Neuronal stem cell (in vitro differentiated cells): ENCODE measurements at regions not wholly inside any gene's neighbourhood (a gene's known extent, or its start where the extent isn't known, plus 50 kb on each side); places are given as distances from the start of the nearest gene placed in this dataset.

Experiments
- DNase-seq: peaks from one replicate; pipeline ENCODE4 v3.0.0-alpha.2; 2013; ENCODE audit warnings: low spot score
- H2AFZ ChIP-seq: one replicate; pipeline ENCODE4 v1.6.1; 2013; ENCODE audit warnings: mild to moderate bottlenecking, low read length, inconsistent platforms
- H2AK5ac ChIP-seq: 2 replicates; pipeline ENCODE4 v1.6.1; 2013; ENCODE audit warnings: low read depth, mild to moderate bottlenecking, inconsistent platforms, low read length, moderate library complexity, mixed read lengths
- H2BK120ac ChIP-seq: 2 replicates; pipeline ENCODE4 v1.6.1; 2013; ENCODE audit warnings: low read depth, mild to moderate bottlenecking, inconsistent platforms, low read length, moderate library complexity, mixed read lengths
- H2BK12ac ChIP-seq: one replicate; pipeline ENCODE4 v1.6.1; 2013; ENCODE audit warnings: low read length, inconsistent platforms
- H2BK15ac ChIP-seq: 2 replicates; pipeline ENCODE4 v1.6.1; 2013; ENCODE audit warnings: mild to moderate bottlenecking, low read length, inconsistent platforms, mixed read lengths
- H2BK5ac ChIP-seq: one replicate; pipeline ENCODE4 v1.6.1; 2013; ENCODE audit warnings: inconsistent platforms, mild to moderate bottlenecking, low read length, moderate library complexity
- H3K14ac ChIP-seq: one replicate; pipeline ENCODE4 v1.6.1; 2013; ENCODE audit warnings: low read length, inconsistent platforms
- H3K18ac ChIP-seq: 2 replicates; pipeline ENCODE4 v1.6.1; 2013; ENCODE audit warnings: low read length, inconsistent platforms
- H3K23ac ChIP-seq: 2 replicates; pipeline ENCODE4 v1.6.1; 2013; ENCODE audit warnings: low read depth, mild to moderate bottlenecking, mixed read lengths, low read length, inconsistent platforms; ENCODE audit not compliant: poor library complexity
- H3K27ac ChIP-seq: replicated peaks from 3 replicates; pipeline ENCODE4 v1.5.1; 2013; ENCODE audit warnings: low read length, inconsistent platforms
- H3K27me3 ChIP-seq, 3 experiments: 2 replicates each; pipeline ENCODE4 v1.6.1; 2013; ENCODE audit warnings: low read length in 3 of 3, mild to moderate bottlenecking in 2 of 3, inconsistent platforms in 1 of 3, low read depth in 1 of 3, mixed read lengths in 1 of 3, moderate library complexity in 1 of 3; ENCODE audit not compliant: control insufficient read depth in 3 of 3, insufficient read depth in 3 of 3
- H3K36me3 ChIP-seq, 2 donors: replicated peaks in 1 of 2; 2 replicates each; pipeline ENCODE4 v1.6.1; 2013; ENCODE audit warnings: low read length in 2 of 2; ENCODE audit not compliant: control insufficient read depth in 2 of 2, insufficient read depth in 2 of 2
- H3K4ac ChIP-seq: 2 replicates; pipeline ENCODE4 v1.6.1; 2013; ENCODE audit warnings: inconsistent platforms, mild to moderate bottlenecking, low read length, moderate library complexity
- H3K4me1 ChIP-seq, 2 donors: 1 replicate in 1 of 2; 2 replicates in 1 of 2; pipeline ENCODE4 v1.6.1; 2013; ENCODE audit warnings: low read length in 2 of 2, low read depth in 1 of 2; ENCODE audit not compliant: control insufficient read depth in 2 of 2, insufficient read depth in 1 of 2
- H3K4me2 ChIP-seq: one replicate; pipeline ENCODE4 v1.6.1; 2013; ENCODE audit warnings: mild to moderate bottlenecking, low read length, inconsistent platforms; ENCODE audit not compliant: insufficient read depth, poor library complexity, severe bottlenecking
- H3K4me3 ChIP-seq, 2 donors: 2 replicates each; pipeline ENCODE4 v1.5.1; 2013; ENCODE audit warnings: low read length in 2 of 2, mild to moderate bottlenecking in 2 of 2, inconsistent platforms in 1 of 2, moderate library complexity in 1 of 2
- H3K79me1 ChIP-seq: one replicate; pipeline ENCODE4 v1.6.1; 2013; ENCODE audit warnings: low read depth, mild to moderate bottlenecking, inconsistent platforms, low read length, moderate library complexity
- H3K9ac ChIP-seq: one replicate; pipeline ENCODE4 v1.6.1; 2013; ENCODE audit warnings: mild to moderate bottlenecking, low read depth, low read length, inconsistent platforms; ENCODE audit not compliant: poor library complexity
- H3K9me3 ChIP-seq, 2 donors: replicated peaks in 1 of 2; 2 replicates each; pipeline versions ENCODE3 to v1.6.1; 2013; ENCODE audit warnings: low read length in 2 of 2, mild to moderate bottlenecking in 2 of 2, inconsistent platforms in 1 of 2, low read depth in 1 of 2, mixed read lengths in 1 of 2, moderate library complexity in 1 of 2; ENCODE audit not compliant: control insufficient read depth in 2 of 2, insufficient read depth in 1 of 2
- H4K8ac ChIP-seq: one replicate; pipeline ENCODE4 v1.6.1; 2013; ENCODE audit warnings: low read depth, mild to moderate bottlenecking, inconsistent platforms, low read length, moderate library complexity
- H4K91ac ChIP-seq: one replicate; pipeline ENCODE4 v1.6.1; 2013; ENCODE audit warnings: low read length, low read depth, mild to moderate bottlenecking, inconsistent platforms; ENCODE audit not compliant: poor library complexity
- WGBS, 2 donors: extraction: QIAGEN DNeasy Blood & Tissue Kit; methylation state at CpG; one replicate each; pipeline ENCODE4 v1.1.7; 2013; ENCODE audit warnings: missing lambda C conversion rate in 2 of 2, mixed read lengths in 1 of 2; ENCODE audit not compliant: insufficient read length in 2 of 2, insufficient replicate concordance in 1 of 2; ENCODE audit errors: extremely low coverage in 2 of 2; 5-methylcytosine and 5-hydroxymethylcytosine counted together

GRCh38 chr16:72270531-72270930, 98.6 kb upstream of the PMFBP1 start:
- WGBS, 2 donors: no CpG with 5 or more reads among the region's 1 CpG
- H2AK5ac ChIP-seq: no peak overlapping the region

GRCh38 chr16:72266836-72267235, 94.9 kb upstream of the PMFBP1 start:
- Histone ChIP-seq H3K27ac (no peak overlapping the region), H2BK120ac (no peak overlapping the region), H2AK5ac (no peak overlapping the region), H2BK15ac (no peak overlapping the region), H2AFZ (no peak overlapping the region), H3K79me1 (no peaks in the 10 kb centered on the region), H3K23ac (no peak overlapping the region), H2BK12ac (no peak overlapping the region), H2BK5ac (no peak overlapping the region), H3K4me1 (no peaks in the 10 kb centered on the region), H4K8ac (no peak overlapping the region), H4K91ac (no peak overlapping the region), H3K4ac (no peak overlapping the region), H3K36me3 (no peaks in the 10 kb centered on the region), H3K4me3 (no peak overlapping the region), H3K27me3 (no peaks in the 10 kb centered on the region), H3K9ac (no peak overlapping the region), H3K18ac (no peak overlapping the region), H3K9me3 (no peaks in the 10 kb centered on the region), H3K14ac (no peak overlapping the region), H3K4me2 (no peak overlapping the region)
- no peak for DNase-seq
- no CpG with 5 or more reads among the region's 6 CpGs for WGBS, 2 donors

More at GRCh38 chr16:72270531-72270930, 98.6 kb upstream of the PMFBP1 start:
- no peaks in the 10 kb centered on the region for H3K9me3 ChIP-seq
- no peaks in the 10 kb centered on the region for H3K4me1 ChIP-seq
- H3K14ac ChIP-seq: no peak overlapping the region
- H3K9ac ChIP-seq: no peak overlapping the region
- no peak overlapping the region for H3K4me2 ChIP-seq
- no peak overlapping the region for H2BK15ac ChIP-seq
- no peak overlapping the region for H4K91ac ChIP-seq
- H3K27me3 ChIP-seq: no peaks in the 10 kb centered on the region
- no peaks in the 10 kb centered on the region for H3K79me1 ChIP-seq
- no peaks in the 10 kb centered on the region for H3K36me3 ChIP-seq
- no peak overlapping the region for H2BK12ac ChIP-seq
- H2BK120ac ChIP-seq: no peak overlapping the region
- DNase-seq: no peak
- no peak overlapping the region for H3K23ac ChIP-seq
- H3K4me3 ChIP-seq: peak overlapping the region in 1 of 2 donors; percentile 2
- H4K8ac ChIP-seq: no peak overlapping the region
- H2BK5ac ChIP-seq: no peak overlapping the region
- H3K18ac ChIP-seq: no peak overlapping the region
- no peak overlapping the region for H3K4ac ChIP-seq
- H2AFZ ChIP-seq: no peak overlapping the region
- no peak overlapping the region for H3K27ac ChIP-seq

- no peaks in the 10 kb centered on the region for H3K36me3 ChIP-seq
- H3K23ac ChIP-seq: no peak overlapping the region
- no peaks in the 10 kb centered on the region for H3K4me1 ChIP-seq
- H4K91ac ChIP-seq: no peak overlapping the region
- H3K14ac ChIP-seq: no peak overlapping the region
- WGBS, 2 donors: no CpG with 5 or more reads among the region's 2 CpGs
- no peak overlapping the region for H3K9ac ChIP-seq
- no peak overlapping the region for H2BK5ac ChIP-seq
- H3K18ac ChIP-seq: no peak overlapping the region
- no peaks in the 10 kb centered on the region for H3K27me3 ChIP-seq
- no peaks in the 10 kb centered on the region for H3K79me1 ChIP-seq
- no peak overlapping the region for H3K4me2 ChIP-seq
- H2BK120ac ChIP-seq: no peak overlapping the region
- H2AFZ ChIP-seq: no peak overlapping the region
- H2AK5ac ChIP-seq: no peak overlapping the region
- H3K4me3 ChIP-seq: no peak overlapping the region
- H3K9me3 ChIP-seq: no peaks in the 10 kb centered on the region
- no peak overlapping the region for H3K4ac ChIP-seq
- no peak for DNase-seq
- no peak overlapping the region for H3K27ac ChIP-seq
- no peak overlapping the region for H4K8ac ChIP-seq
- no peak overlapping the region for H2BK15ac ChIP-seq
- no peak overlapping the region for H2BK12ac ChIP-seq
These were observed 92.8 kb upstream of the PMFBP1 start for GRCh38 chr16:72264771-72265170.

- Histone ChIP-seq H3K79me1 (no peaks in the 10 kb centered on the region), H2BK120ac (no peak overlapping the region), H3K4me3 (no peak overlapping the region), H3K9me3 (peaks cover 0 to 3% of the 10 kb centered on the region in 2 donors), H2AK5ac (no peak overlapping the region), H3K4me1 (no peaks in the 10 kb centered on the region), H3K18ac (no peak overlapping the region), H3K4me2 (no peak overlapping the region), H2BK5ac (no peak overlapping the region), H3K27ac (no peak overlapping the region), H3K14ac (no peak overlapping the region), H2BK12ac (no peak overlapping the region), H4K8ac (no peak overlapping the region), H3K36me3 (no peaks in the 10 kb centered on the region), H4K91ac (no peak overlapping the region), H3K4ac (no peak overlapping the region), H3K27me3 (no peaks in the 10 kb centered on the region), H3K23ac (no peak overlapping the region), H3K9ac (no peak overlapping the region), H2AFZ (no peak overlapping the region), H2BK15ac (no peak overlapping the region)
- DNase-seq: no peak
- WGBS, 2 donors: no CpG with 5 or more reads among the region's 1 CpG
These were observed 90.8 kb upstream of the PMFBP1 start for GRCh38 chr16:72262711-72263110.
